ENCODE measurements at regions not wholly inside any gene's neighbourhood (a gene's known extent, or its start where the extent isn't known, plus 50 kb on each side); places are given as distances from the start of the nearest gene placed in this dataset.

- CTCF ChIA-PET (ENCODE audit: low intra/inter-chr PET ratio, low total read pairs), result no interaction called here
- Histone ChIP-seq H3K9ac (ENCODE audit: insufficient read depth, low read depth, low read length) (no peak overlapping the region), H3K36me3 (replicated peaks in 1 of 2; ENCODE audit: control insufficient read depth in 1 of 2, insufficient read depth in 2 of 2, low read length in 2 of 2) (peaks cover 3 to 8% of the 10 kb centered on the region in 2 experiments; a peak in 2 of 5 replicates), H2AFZ (ENCODE audit: low read length) (no peak overlapping the region), H3K9me3 (ENCODE audit: low read length) (no peaks in the 10 kb centered on the region), H3K27ac (ENCODE audit: extremely low read length, insufficient read depth, low read length) (no peak overlapping the region), H3K4me3 (replicated peaks in 1 of 3; ENCODE audit: insufficient read depth in 1 of 3, low read depth in 2 of 3, low read length in 3 of 3) (no peak overlapping the region), H3K27me3 (ENCODE audit: control insufficient read depth in 1 of 2, insufficient read depth in 2 of 2, low read length in 2 of 2) (no peaks in the 10 kb centered on the region), H3K79me2 (ENCODE audit: insufficient read depth, low read length) (no peaks in the 10 kb centered on the region), H3K4me1 (ENCODE audit: insufficient read depth, low read length) (no peaks in the 10 kb centered on the region), H4K20me1 (ENCODE audit: insufficient read depth, low read length) (no peaks in the 10 kb centered on the region), H3K4me2 (ENCODE audit: low read depth, low read length) (no peak overlapping the region)
- TF ChIP-seq CTCF (CRISPR knock-in tag; IDR thresholded peaks at IDR 0.05) (peak; percentile 70), ZNF740 (CRISPR knock-in tag; IDR thresholded peaks at IDR 0.05) (no peak), STAG1 (CRISPR knock-in tag; IDR thresholded peaks at IDR 0.05) (peak; percentile 51), ZSCAN21 (CRISPR knock-in tag; IDR thresholded peaks at IDR 0.05; ENCODE audit: borderline replicate concordance) (0 out of 2 replicates have a peak, but pooled peaks have one; percentile 25)
- POLR2A ChIA-PET, result no interaction called here
- DNase-seq (ENCODE audit: low spot score), result no peak
- WGBS (ENCODE audit: low lambda C conversion rate), result 83% methylated on average over 10 of the region's 14 CpGs
- intact Hi-C loops (cut with micrococcal nuclease; ENCODE audit: unreplicated experiment) (no loop called here), in situ Hi-C loops (cut with HindIII; ENCODE audit: extremely low pct_ligation_motif_present, low pct_unique_long_range_greater_than_20kb) (no loop called here)
- FAIRE-seq, result no peak
- ATAC-seq, result peak; percentile 85
- BruUV-seq (replicated peaks), result no TSS peak
These were observed 148.3 kb downstream of the KATNIP start for GRCh38 chr16:27698266-27698665.

- Histone ChIP-seq H3K27me3 (ENCODE audit: control insufficient read depth in 1 of 2, insufficient read depth in 2 of 2, low read length in 2 of 2) (no peaks in the 10 kb centered on the region), H3K27ac (ENCODE audit: extremely low read length, insufficient read depth, low read length) (no peak overlapping the region), H3K79me2 (ENCODE audit: insufficient read depth, low read length) (no peaks in the 10 kb centered on the region), H4K20me1 (ENCODE audit: insufficient read depth, low read length) (no peaks in the 10 kb centered on the region), H3K9me3 (ENCODE audit: low read length) (no peaks in the 10 kb centered on the region), H3K4me1 (ENCODE audit: insufficient read depth, low read length) (no peaks in the 10 kb centered on the region), H3K4me3 (replicated peaks in 1 of 3; ENCODE audit: insufficient read depth in 1 of 3, low read depth in 2 of 3, low read length in 3 of 3) (no peak overlapping the region), H3K36me3 (replicated peaks in 1 of 2; ENCODE audit: control insufficient read depth in 1 of 2, insufficient read depth in 2 of 2, low read length in 2 of 2) (peaks cover 3 to 8% of the 10 kb centered on the region in 2 experiments; a peak in 2 of 5 replicates), H3K4me2 (ENCODE audit: low read depth, low read length) (no peak overlapping the region), H2AFZ (ENCODE audit: low read length) (no peak overlapping the region), H3K9ac (ENCODE audit: insufficient read depth, low read depth, low read length) (no peak overlapping the region)
- ATAC-seq (no peak), DNase-seq (ENCODE audit: low spot score) (no peak), FAIRE-seq (no peak)
- TF ChIP-seq PRDM15 (CRISPR knock-in tag; IDR thresholded peaks at IDR 0.05), result no peak
- TF ChIP-seq ZSCAN21 (CRISPR knock-in tag; IDR thresholded peaks at IDR 0.05; ENCODE audit: borderline replicate concordance), result no peak
- TF ChIP-seq NCOA1 (CRISPR knock-in tag; IDR thresholded peaks at IDR 0.05), result no peak
- intact Hi-C loops (cut with micrococcal nuclease; ENCODE audit: unreplicated experiment), result no loop called here
- POLR2A ChIA-PET, result no interaction called here
- CTCF ChIA-PET (ENCODE audit: low intra/inter-chr PET ratio, low total read pairs), result no interaction called here
- no TSS peak for BruUV-seq (replicated peaks)
- WGBS (ENCODE audit: low lambda C conversion rate), result 96% methylated on average over 8 of the region's 8 CpGs
- in situ Hi-C loops (cut with HindIII; ENCODE audit: extremely low pct_ligation_motif_present, low pct_unique_long_range_greater_than_20kb), result no loop called here
These were observed 148.8 kb downstream of the KATNIP start for GRCh38 chr16:27698746-27699145.

All from HepG2 (cell line).